WTC11 (cell line): ENCODE measurements at regions not wholly inside any gene's neighbourhood (a gene's known extent, or its start where the extent isn't known, plus 50 kb on each side); places are given as distances from the start of the nearest gene placed in this dataset.

ENCODE experiments used
- ATAC-seq: fragments of 200-7000 bp; cut with Tn5 transposase; 2 replicates; pipeline ENCODE4 v1.10.0; 2021; ENCODE audit warnings: mild to moderate bottlenecking, moderate library complexity
- CTCF ChIA-PET: fragments of 300-600 bp; sonication (Branson Sonifier 250); formaldehyde crosslinking; loops from one replicate; lab custom pipeline; 2021; ENCODE audit warnings: antibody characterized with exemption; lab: Charles Lee
- POLR2A ChIA-PET: fragments of 350-600 bp; sonication (Branson Sonifier 250); formaldehyde crosslinking; loops from one replicate; lab custom pipeline; 2021; ENCODE audit warnings: antibody characterized with exemption; lab: Charles Lee
- DNase-seq: peaks from one replicate; pipeline ENCODE4 v3.0.0; 2021; ENCODE audit warnings: low spot score
- H3K27ac Mint-ChIP-seq: 2 replicates; pipeline ENCODE4 v1.8.0; 2021; ENCODE audit warnings: mixed read lengths
- H3K27me3 Mint-ChIP-seq: 2 replicates; pipeline ENCODE4 v1.8.0; 2021; ENCODE audit warnings: low read depth, mild to moderate bottlenecking, moderate library complexity, mixed read lengths
- H3K36me3 Mint-ChIP-seq: 2 replicates; pipeline ENCODE4 v1.8.0; 2021; ENCODE audit warnings: mixed read lengths
- H3K4me1 Mint-ChIP-seq: 2 replicates; pipeline ENCODE4 v1.8.0; 2022; ENCODE audit warnings: mixed read lengths
- H3K4me3 Mint-ChIP-seq: 2 replicates; pipeline ENCODE4 v1.8.0; 2021; ENCODE audit warnings: mild to moderate bottlenecking, moderate library complexity, mixed read lengths
- H3K9me3 Mint-ChIP-seq: 2 replicates; pipeline ENCODE4 v1.8.0; 2021; ENCODE audit warnings: mixed read lengths
- CREB1 ChIP-seq: sonication (generic); formaldehyde crosslinking; IDR thresholded peaks from 2 replicates; pipeline ENCODE4 v1.8.0; 2023; ENCODE audit warnings: mild to moderate bottlenecking, missing genetic modification reagents
- E2F4 ChIP-seq: sonication (generic); formaldehyde crosslinking; IDR thresholded peaks from 2 replicates; pipeline ENCODE4 v1.8.1; 2022; ENCODE audit warnings: low read depth, mild to moderate bottlenecking, moderate library complexity, missing genetic modification reagents, borderline replicate concordance
- ELF4 ChIP-seq: sonication (generic); formaldehyde crosslinking; IDR thresholded peaks from 2 replicates; pipeline ENCODE4 v1.8.1; 2022; ENCODE audit warnings: low read depth, mild to moderate bottlenecking, moderate library complexity, missing genetic modification reagents
- ETV6 ChIP-seq: sonication (generic); formaldehyde crosslinking; IDR thresholded peaks from 2 replicates; pipeline ENCODE4 v1.8.1; 2022; ENCODE audit warnings: mild to moderate bottlenecking, missing genetic modification reagents
- GRHL2 ChIP-seq: fragments of 250-450 bp; sonication (Bioruptor Pico); IDR thresholded peaks from 2 replicates; pipeline ENCODE4 v1.8.0; 2022; ENCODE audit warnings: mild to moderate bottlenecking, moderate library complexity; ENCODE audit not compliant: insufficient replicate concordance, severe bottlenecking
- HMGA2 ChIP-seq: fragments of 250-450 bp; sonication (Bioruptor Pico); IDR thresholded peaks from 2 replicates; pipeline ENCODE4 v1.4.0; 2021; ENCODE audit warnings: mild to moderate bottlenecking, moderate library complexity
- MAX ChIP-seq: sonication (generic); formaldehyde crosslinking; IDR thresholded peaks from 2 replicates; pipeline ENCODE4 v1.8.0; 2022; ENCODE audit warnings: mild to moderate bottlenecking, missing genetic modification reagents
- MLX ChIP-seq: sonication (generic); formaldehyde crosslinking; IDR thresholded peaks from 2 replicates; pipeline ENCODE4 v1.8.1; 2023; ENCODE audit warnings: mild to moderate bottlenecking, missing genetic modification reagents, moderate library complexity
- NR1H2 ChIP-seq: sonication (generic); formaldehyde crosslinking; IDR thresholded peaks from 2 replicates; pipeline ENCODE4 v1.9.0; 2021; ENCODE audit warnings: mild to moderate bottlenecking, moderate library complexity, missing genetic modification reagents
- NR2C2 ChIP-seq: sonication (generic); formaldehyde crosslinking; IDR thresholded peaks from 2 replicates; pipeline ENCODE4 v1.8.0; 2022; ENCODE audit warnings: mild to moderate bottlenecking, missing genetic modification reagents
- RORB ChIP-seq: fragments of 250-450 bp; sonication (Bioruptor Pico); IDR thresholded peaks from 2 replicates; pipeline ENCODE4 v1.9.0; 2021; ENCODE audit warnings: mild to moderate bottlenecking
- ZBTB43 ChIP-seq: sonication (generic); formaldehyde crosslinking; IDR thresholded peaks from 2 replicates; pipeline ENCODE4 v1.8.1; 2023; ENCODE audit warnings: mild to moderate bottlenecking, missing genetic modification reagents
- ZNF232 ChIP-seq: sonication (generic); formaldehyde crosslinking; IDR thresholded peaks from 2 replicates; pipeline ENCODE4 v1.8.0; 2022; ENCODE audit warnings: mild to moderate bottlenecking, missing genetic modification reagents
- ZNF416 ChIP-seq: fragments of 250-450 bp; sonication (Bioruptor Pico); IDR thresholded peaks from 2 replicates; pipeline ENCODE4 v1.9.0; 2021; ENCODE audit warnings: mild to moderate bottlenecking, inconsistent platforms
- TF ChIP-seq, protein P1 (sequence below): sonication (generic); formaldehyde crosslinking; IDR thresholded peaks from 2 replicates; pipeline ENCODE4 v1.8.1; 2022; ENCODE audit warnings: missing genetic modification reagents, borderline replicate concordance
- TF ChIP-seq, protein P2 (sequence below): sonication (generic); formaldehyde crosslinking; IDR thresholded peaks from 2 replicates; pipeline ENCODE4 v1.8.1; 2023; ENCODE audit warnings: mild to moderate bottlenecking, moderate library complexity, missing genetic modification reagents
- TF ChIP-seq, protein P3 (sequence below): fragments of 250-450 bp; sonication (Bioruptor Pico); IDR thresholded peaks from 2 replicates; pipeline ENCODE4 v1.9.0; 2021; ENCODE audit warnings: moderate library complexity, mild to moderate bottlenecking, inconsistent platforms, borderline replicate concordance
- TF ChIP-seq, protein P4 (sequence below): sonication (generic); formaldehyde crosslinking; conservative IDR thresholded peaks from 2 replicates; pipeline ENCODE4 v1.8.1; 2023; ENCODE audit warnings: mild to moderate bottlenecking, low read depth, missing genetic modification reagents, moderate library complexity

DNA sequence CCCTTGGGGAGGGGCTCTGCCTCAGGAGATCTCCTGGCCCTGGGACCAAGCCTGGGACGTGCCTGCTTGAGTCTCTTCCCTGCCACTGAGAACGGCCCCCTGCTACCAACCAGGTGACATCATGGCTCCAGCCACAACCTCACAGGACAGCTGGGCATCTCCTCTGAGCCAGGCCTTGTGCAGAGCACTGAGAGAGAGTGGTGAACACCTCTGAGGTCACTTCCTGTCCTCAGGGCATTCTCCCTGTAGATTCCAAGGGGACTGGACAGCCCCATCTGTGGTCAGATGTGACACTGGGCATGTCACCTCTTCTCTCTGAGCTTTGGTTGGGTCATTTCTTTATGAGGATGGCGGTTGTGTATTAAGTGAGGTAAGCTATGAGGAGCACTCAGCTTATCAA, 172.0 kb downstream of the MELK start:
- Mint-ChIP-seq H3K27ac (no peak overlapping the region), H3K36me3 (no peaks in the 10 kb centered on the region), H3K4me1 (peaks cover 9% of the 10 kb centered on the region), H3K9me3 (no peaks in the 10 kb centered on the region), H3K27me3 (peaks cover 16% of the 10 kb centered on the region), H3K4me3 (no peak overlapping the region)
- TF ChIP-seq, protein P1, sequence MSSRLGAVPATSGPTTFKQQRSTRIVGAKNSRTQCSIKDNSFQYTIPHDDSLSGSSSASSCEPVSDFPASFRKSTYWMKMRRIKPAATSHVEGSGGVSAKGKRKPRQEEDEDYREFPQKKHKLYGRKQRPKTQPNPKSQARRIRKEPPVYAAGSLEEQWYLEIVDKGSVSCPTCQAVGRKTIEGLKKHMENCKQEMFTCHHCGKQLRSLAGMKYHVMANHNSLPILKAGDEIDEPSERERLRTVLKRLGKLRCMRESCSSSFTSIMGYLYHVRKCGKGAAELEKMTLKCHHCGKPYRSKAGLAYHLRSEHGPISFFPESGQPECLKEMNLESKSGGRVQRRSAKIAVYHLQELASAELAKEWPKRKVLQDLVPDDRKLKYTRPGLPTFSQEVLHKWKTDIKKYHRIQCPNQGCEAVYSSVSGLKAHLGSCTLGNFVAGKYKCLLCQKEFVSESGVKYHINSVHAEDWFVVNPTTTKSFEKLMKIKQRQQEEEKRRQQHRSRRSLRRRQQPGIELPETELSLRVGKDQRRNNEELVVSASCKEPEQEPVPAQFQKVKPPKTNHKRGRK (CRISPR knock-in tag) = no peak
- TF ChIP-seq, protein P2, sequence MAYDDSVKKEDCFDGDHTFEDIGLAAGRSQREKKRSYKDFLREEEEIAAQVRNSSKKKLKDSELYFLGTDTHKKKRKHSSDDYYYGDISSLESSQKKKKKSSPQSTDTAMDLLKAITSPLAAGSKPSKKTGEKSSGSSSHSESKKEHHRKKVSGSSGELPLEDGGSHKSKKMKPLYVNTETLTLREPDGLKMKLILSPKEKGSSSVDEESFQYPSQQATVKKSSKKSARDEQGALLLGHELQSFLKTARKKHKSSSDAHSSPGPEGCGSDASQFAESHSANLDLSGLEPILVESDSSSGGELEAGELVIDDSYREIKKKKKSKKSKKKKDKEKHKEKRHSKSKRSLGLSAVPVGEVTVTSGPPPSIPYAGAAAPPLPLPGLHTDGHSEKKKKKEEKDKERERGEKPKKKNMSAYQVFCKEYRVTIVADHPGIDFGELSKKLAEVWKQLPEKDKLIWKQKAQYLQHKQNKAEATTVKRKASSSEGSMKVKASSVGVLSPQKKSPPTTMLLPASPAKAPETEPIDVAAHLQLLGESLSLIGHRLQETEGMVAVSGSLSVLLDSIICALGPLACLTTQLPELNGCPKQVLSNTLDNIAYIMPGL (CRISPR knock-in tag) = no peak
- TF ChIP-seq MAX (CRISPR knock-in tag) (no peak), ETV6 (CRISPR knock-in tag) (no peak), GRHL2 (no peak), ZNF232 (CRISPR knock-in tag) (no peak), HMGA2 (no peak), E2F4 (CRISPR knock-in tag) (no peak), ELF4 (CRISPR knock-in tag) (no peak), RORB (CRISPR knock-in tag) (no peak), MLX (no peak), ZBTB43 (no peak), ZNF416 (no peak), NR2C2 (CRISPR knock-in tag) (no peak), NR1H2 (no peak), CREB1 (CRISPR knock-in tag) (no peak)
- TF ChIP-seq, protein P3, sequence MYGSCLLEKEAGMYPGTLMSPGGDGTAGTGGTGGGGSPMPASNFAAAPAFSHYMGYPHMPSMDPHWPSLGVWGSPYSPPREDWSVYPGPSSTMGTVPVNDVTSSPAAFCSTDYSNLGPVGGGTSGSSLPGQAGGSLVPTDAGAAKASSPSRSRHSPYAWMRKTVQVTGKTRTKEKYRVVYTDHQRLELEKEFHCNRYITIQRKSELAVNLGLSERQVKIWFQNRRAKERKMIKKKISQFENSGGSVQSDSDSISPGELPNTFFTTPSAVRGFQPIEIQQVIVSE (CRISPR knock-in tag) = no peak
- TF ChIP-seq, protein P4, sequence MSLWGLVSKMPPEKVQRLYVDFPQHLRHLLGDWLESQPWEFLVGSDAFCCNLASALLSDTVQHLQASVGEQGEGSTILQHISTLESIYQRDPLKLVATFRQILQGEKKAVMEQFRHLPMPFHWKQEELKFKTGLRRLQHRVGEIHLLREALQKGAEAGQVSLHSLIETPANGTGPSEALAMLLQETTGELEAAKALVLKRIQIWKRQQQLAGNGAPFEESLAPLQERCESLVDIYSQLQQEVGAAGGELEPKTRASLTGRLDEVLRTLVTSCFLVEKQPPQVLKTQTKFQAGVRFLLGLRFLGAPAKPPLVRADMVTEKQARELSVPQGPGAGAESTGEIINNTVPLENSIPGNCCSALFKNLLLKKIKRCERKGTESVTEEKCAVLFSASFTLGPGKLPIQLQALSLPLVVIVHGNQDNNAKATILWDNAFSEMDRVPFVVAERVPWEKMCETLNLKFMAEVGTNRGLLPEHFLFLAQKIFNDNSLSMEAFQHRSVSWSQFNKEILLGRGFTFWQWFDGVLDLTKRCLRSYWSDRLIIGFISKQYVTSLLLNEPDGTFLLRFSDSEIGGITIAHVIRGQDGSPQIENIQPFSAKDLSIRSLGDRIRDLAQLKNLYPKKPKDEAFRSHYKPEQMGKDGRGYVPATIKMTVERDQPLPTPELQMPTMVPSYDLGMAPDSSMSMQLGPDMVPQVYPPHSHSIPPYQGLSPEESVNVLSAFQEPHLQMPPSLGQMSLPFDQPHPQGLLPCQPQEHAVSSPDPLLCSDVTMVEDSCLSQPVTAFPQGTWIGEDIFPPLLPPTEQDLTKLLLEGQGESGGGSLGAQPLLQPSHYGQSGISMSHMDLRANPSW (CRISPR knock-in tag) = no peak
- DNase-seq (no peak), ATAC-seq (no peak)
- ChIA-PET POLR2A (no interaction called here), CTCF (interaction anchor here (1.4 kb wide), 1 partner anchor 16 kb away, joined by 7 read pairs; no protein-coding TSS in a partner anchor)
